ENCODE measurements at regions not wholly inside any gene's neighbourhood (a gene's known extent, or its start where the extent isn't known, plus 50 kb on each side); places are given as distances from the start of the nearest gene placed in this dataset.
A peak's percentile ranks its signal among the peaks of the same experiment; 100 is the strongest.

DNA sequence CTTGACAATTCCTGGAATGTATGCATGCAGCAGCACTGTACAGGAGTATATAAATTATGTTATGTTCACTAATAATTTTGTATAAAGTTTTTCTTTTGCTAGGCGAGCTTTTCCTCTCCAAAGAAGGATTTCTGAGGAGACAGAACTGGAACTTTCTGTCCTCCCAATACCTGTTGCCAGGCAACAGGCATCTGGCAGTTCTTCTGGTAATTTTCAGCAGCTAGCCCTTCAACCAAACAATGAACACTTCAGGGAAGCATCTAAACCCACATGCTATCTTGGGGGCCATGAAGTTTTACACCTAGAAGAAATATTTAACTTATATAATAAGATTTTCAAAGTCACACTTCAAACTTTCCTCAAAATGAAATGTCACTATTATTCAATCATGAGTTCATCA, 162.9 kb upstream of the SYT10 start:
- Histone ChIP-seq H3K27ac (ENCODE audit: low read depth, low read length) (no peak overlapping the region), H3K27me3 (ENCODE audit: control insufficient read depth, insufficient read depth, low read length, poor library complexity, severe bottlenecking) (no peaks in the 10 kb centered on the region), H3K9me3 (ENCODE audit: control insufficient read depth, low read length) (no peaks in the 10 kb centered on the region), H3K36me3 (ENCODE audit: control insufficient read depth, insufficient read depth, low read length) (no peaks in the 10 kb centered on the region), H3K4me1 (ENCODE audit: control insufficient read depth, insufficient read depth, low read length) (no peaks in the 10 kb centered on the region), H3K4me3 (ENCODE audit: low read length) (no peak overlapping the region), H3K9ac (ENCODE audit: extremely low read depth, low read length, poor library complexity, severe bottlenecking) (no peak overlapping the region)
- Mint-ChIP-seq H3K36me3 (ENCODE audit: low read depth) (no peaks in the 10 kb centered on the region), H3K27ac (no peak overlapping the region), H3K4me3 (no peak overlapping the region), H3K27me3 (ENCODE audit: insufficient read depth) (no peaks in the 10 kb centered on the region), H3K9me3 (no peaks in the 10 kb centered on the region), H3K4me1 (peaks cover 10% of the 10 kb centered on the region)
- no peak for DNase-seq
- TF ChIP-seq, protein P1, sequence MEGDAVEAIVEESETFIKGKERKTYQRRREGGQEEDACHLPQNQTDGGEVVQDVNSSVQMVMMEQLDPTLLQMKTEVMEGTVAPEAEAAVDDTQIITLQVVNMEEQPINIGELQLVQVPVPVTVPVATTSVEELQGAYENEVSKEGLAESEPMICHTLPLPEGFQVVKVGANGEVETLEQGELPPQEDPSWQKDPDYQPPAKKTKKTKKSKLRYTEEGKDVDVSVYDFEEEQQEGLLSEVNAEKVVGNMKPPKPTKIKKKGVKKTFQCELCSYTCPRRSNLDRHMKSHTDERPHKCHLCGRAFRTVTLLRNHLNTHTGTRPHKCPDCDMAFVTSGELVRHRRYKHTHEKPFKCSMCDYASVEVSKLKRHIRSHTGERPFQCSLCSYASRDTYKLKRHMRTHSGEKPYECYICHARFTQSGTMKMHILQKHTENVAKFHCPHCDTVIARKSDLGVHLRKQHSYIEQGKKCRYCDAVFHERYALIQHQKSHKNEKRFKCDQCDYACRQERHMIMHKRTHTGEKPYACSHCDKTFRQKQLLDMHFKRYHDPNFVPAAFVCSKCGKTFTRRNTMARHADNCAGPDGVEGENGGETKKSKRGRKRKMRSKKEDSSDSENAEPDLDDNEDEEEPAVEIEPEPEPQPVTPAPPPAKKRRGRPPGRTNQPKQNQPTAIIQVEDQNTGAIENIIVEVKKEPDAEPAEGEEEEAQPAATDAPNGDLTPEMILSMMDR (conservative IDR thresholded peaks at IDR 0.05), result no peak
- 67 to 93% methylated on average over 1 of the region's 1 CpG for WGBS, 2 experiments (ENCODE audit: insufficient coverage in 1 of 2, insufficient read length in 1 of 2)

DNA sequence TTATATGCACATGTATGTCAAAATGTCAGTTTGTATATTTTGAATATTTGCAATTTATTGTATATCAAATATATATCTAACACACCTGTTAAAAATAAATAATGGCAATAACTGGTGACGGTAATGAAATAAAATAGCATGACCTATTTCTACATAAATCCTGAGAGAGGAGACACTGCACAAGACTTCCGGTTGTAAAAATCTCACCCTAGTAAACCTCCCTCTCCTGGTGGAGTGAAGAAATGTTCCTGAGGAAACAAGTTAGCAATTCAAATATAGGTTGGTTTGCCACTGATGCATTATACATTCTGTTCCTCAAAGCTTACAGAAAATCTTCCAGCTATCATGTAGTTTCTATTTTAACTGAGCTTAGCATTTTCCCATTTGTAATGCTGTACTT, 166.1 kb upstream of the SYT10 start:
- 100% methylated on average over 1 of the region's 2 CpGs; no CpG with 5 or more reads in 1 of the 2 experiments for WGBS, 2 experiments (ENCODE audit: insufficient coverage in 1 of 2, insufficient read length in 1 of 2)
- no peak for DNase-seq
- no peaks in the 10 kb centered on the region for H3K9me3 Mint-ChIP-seq

DNA sequence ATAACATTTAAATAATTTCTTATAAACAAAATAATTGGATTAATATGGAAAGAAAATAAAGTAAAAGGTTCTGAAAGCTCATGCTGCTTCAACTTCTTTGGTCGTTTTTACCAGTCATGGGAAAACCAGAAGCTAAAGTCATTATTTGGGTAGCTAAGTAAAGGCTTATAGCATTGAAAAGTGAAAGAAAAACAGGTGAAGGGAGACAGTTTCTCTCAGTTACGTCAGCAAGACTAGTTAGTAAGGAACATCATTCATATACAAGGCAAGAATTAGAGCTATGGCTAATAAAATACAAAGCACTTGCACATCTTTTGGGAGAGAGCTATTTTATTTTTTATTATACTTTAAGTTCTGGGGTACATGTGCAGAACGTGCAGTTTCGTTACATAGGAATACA, 170.3 kb upstream of the SYT10 start:
- Histone ChIP-seq H3K36me3 (ENCODE audit: control insufficient read depth, insufficient read depth, low read length) (no peaks in the 10 kb centered on the region), H3K9ac (ENCODE audit: extremely low read depth, low read length, poor library complexity, severe bottlenecking) (no peak overlapping the region), H3K4me1 (ENCODE audit: control insufficient read depth, insufficient read depth, low read length) (no peaks in the 10 kb centered on the region), H3K9me3 (ENCODE audit: control insufficient read depth, low read length) (no peaks in the 10 kb centered on the region), H3K27ac (ENCODE audit: low read depth, low read length) (no peak overlapping the region), H3K27me3 (ENCODE audit: control insufficient read depth, insufficient read depth, low read length, poor library complexity, severe bottlenecking) (no peaks in the 10 kb centered on the region), H3K4me3 (ENCODE audit: low read length) (no peak overlapping the region)
- no peak for DNase-seq
- Mint-ChIP-seq H3K36me3 (ENCODE audit: low read depth) (no peaks in the 10 kb centered on the region), H3K27me3 (ENCODE audit: insufficient read depth) (peaks cover 7% of the 10 kb centered on the region), H3K27ac (no peak overlapping the region), H3K4me1 (peaks cover 16% of the 10 kb centered on the region), H3K4me3 (no peak overlapping the region), H3K9me3 (no peaks in the 10 kb centered on the region)
- 90 to 100% methylated on average over 4 of the region's 4 CpGs for WGBS, 2 experiments (ENCODE audit: insufficient coverage in 1 of 2, insufficient read length in 1 of 2)
- TF ChIP-seq, protein P1 (conservative IDR thresholded peaks at IDR 0.05), result no peak

More for the DNA sequence above, 166.1 kb upstream of the SYT10 start:
- H3K36me3 Mint-ChIP-seq (ENCODE audit: low read depth), result no peaks in the 10 kb centered on the region
- no peak overlapping the region for H3K4me3 ChIP-seq (ENCODE audit: low read length)
- H3K9ac ChIP-seq (ENCODE audit: extremely low read depth, low read length, poor library complexity, severe bottlenecking), result no peak overlapping the region
- no peaks in the 10 kb centered on the region for H3K27me3 ChIP-seq (ENCODE audit: control insufficient read depth, insufficient read depth, low read length, poor library complexity, severe bottlenecking)
- peaks cover 4% of the 10 kb centered on the region for H3K27me3 Mint-ChIP-seq (ENCODE audit: insufficient read depth)
- no peak overlapping the region for H3K27ac ChIP-seq (ENCODE audit: low read depth, low read length)
- no peaks in the 10 kb centered on the region for H3K36me3 ChIP-seq (ENCODE audit: control insufficient read depth, insufficient read depth, low read length)
- H3K4me1 Mint-ChIP-seq, result peaks cover 15% of the 10 kb centered on the region
- no peaks in the 10 kb centered on the region for H3K9me3 ChIP-seq (ENCODE audit: control insufficient read depth, low read length)
- no peaks in the 10 kb centered on the region for H3K4me1 ChIP-seq (ENCODE audit: control insufficient read depth, insufficient read depth, low read length)
- no peak overlapping the region for H3K4me3 Mint-ChIP-seq
- H3K27ac Mint-ChIP-seq, result no peak overlapping the region
- TF ChIP-seq, protein P1 (conservative IDR thresholded peaks at IDR 0.05), result peak; percentile 89
